HG03097 (cell line): ENCODE measurements at regions not wholly inside any gene's neighbourhood (a gene's known extent, or its start where the extent isn't known, plus 50 kb on each side); places are given as distances from the start of the nearest gene placed in this dataset.

Experiments
- ATAC-seq: cut with Tn5 transposase; IDR thresholded peaks from one replicate; pipeline ENCODE4 v1.9.1; 2021; ENCODE audit not compliant: unreplicated experiment, low FRiP score

DNA sequence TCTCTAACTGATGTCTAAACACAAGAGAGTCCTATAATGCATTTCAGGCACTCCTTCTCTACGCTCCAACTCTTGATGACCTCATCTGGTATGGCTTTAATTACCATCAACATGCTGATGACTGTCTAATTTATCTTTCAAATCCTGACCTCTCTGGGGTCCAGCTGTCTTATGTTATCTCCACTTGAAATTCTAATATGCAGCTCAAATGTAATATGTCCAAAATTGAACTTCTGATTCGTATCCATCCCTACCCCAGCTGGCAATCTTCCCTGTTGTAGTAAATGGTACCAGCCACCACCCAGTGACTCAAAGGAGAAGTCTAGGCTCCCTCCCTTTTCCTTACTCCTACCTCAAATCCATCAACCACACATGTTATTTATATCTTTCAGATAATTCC lies 288.0 kb upstream of the SLC10A2 start:
- no peak for ATAC-seq

DNA sequence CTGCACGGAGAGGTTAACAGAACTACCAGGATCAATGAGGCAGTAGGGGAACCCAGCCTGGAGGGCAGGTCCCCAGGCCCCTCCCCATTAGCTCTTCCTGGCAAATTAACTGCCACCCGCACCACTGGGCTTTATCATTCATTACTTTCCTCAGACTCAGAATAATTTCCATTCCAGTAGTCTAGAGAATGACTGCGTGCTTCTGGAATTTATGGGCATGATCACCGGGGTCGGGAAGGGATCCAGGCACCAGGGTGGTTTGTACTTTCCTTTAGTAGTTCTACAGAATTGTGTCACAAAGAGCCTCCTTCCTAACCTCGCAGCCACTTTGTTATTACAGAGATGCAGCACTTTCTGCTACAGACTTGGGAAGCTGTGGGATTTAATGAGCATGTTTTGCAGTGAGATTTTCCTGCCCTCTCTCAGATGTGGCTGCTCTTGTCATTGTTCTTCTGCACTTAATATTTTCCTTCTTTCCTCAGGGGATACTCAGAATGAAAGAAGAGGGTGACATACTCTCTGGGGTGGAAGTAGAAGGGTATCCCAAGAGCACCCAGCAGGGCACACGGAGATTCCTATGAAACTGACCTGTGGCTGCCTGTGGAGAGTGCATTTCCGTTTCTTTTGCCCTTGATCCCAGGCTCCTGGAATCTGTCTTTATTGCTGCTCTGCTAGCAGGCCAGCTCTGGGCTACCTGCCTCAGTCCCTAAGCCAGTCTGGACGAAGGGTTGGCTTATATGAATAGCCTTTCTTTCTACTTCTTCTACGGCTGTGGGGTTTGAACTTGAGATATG lies 285.0 kb upstream of the SLC10A2 start:
- ATAC-seq: no peak

DNA sequence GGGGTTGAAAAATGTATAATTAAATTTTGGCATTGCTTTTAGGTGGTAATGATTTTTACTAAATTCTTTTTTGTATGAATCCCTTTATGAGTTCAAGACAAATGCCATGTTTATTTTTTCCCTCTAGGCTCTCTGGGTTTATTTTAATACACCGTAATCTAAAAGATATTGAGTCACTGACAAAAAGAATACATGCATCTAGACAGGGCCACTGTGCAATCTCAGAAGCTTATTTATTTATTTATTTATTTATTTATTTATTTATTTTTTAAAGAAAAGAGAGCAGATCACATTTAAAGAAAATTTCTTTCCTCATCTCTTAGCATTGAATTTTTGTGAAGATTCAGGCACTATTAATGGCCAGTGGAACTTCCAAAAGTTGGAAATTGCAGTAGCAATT lies 283.9 kb upstream of the SLC10A2 start:
- ATAC-seq: no peak

DNA sequence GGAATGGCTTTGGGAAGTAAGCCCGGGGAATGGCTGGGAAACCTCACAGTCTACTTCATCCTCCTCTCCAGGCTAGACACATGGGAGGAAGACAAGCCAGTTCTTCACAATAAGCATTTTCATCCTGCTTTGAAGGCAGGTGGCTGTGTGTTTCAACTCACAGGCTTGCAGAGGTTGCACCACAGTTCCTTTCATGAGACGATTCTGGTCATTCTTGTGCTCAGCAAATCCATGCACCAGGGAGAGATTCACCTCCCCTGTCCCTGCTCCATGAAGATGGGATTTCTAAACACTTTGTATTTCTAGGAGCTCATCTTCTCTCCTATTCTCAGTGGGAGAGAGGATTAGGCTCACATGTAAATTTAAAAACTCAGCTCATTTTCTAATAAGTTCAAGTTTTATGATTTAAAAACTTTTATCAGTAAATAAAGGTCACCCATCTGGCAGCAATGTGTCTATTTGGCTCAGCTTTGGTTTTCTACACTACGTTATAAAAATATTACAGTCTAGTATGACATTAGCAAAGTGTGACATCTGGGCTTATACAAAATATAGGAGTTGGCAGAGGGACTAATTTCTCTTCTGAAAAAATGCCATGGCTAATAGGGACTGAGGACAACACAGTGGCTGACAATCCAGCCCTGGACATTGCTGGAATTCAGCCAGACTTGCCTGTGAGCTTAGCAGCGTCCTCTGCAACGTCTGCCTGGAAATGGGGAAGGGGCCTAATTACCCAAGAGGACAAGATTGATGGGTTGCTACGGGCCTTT lies 283.2 kb upstream of the SLC10A2 start:
- ATAC-seq: no peak

DNA sequence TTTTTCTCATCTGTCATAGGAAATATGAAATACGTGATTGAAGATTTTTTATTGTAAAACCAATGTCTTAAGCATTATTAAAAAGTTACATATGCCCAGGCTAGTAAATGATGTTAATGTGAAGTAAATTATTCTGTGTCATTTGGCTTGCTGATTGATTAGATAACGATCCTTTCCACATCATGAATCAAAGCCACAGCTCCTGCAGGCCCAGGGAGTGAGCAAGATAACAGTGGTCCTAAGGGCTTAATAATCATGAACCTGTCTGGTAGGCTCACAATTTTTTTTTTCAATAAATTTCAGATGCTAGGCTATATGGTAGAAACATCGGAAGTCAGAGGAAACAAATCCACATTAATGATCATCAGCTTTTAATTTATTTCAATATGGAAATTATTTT lies 269.0 kb upstream of the SLC10A2 start:
- no peak for ATAC-seq

DNA sequence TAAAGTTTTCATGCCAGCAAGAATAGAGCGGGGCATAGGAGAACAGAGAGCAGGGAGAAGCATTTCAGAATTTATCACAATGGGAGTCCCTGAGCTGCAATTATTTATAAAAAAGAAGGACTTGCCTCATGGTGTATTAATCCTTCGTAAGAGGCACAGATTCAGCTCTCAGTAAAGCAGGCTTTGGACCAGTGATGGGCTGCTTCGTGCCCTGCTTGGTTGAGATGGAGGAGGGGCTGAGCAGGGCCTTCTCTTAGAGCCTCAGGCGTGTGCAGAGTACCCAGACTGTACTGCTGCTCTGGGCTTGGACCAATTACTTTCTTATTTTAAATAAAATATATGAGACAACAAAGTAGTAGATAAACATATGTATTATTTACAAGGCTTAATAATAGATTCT lies 265.7 kb upstream of the SLC10A2 start:
- ATAC-seq: no peak

DNA sequence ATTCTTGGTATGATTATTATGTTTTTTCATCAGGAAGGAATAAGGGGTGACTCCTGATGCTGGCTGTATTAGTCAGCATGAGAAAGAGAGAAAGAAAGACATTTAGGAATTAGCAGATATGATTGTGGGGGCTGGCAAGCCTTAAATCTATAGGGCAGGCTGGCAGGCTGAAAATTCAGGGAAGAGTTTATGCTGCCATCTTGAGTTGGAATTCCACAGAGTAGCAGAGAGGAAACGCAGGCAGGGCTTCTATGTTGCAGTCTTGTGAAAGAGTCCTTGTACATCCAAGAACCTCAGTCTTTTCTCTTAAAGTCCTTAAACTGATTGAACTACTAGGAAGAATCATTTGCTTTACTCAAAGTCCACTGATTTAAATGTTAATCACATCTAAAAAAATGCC lies 262.7 kb upstream of the SLC10A2 start:
- ATAC-seq: no peak

DNA sequence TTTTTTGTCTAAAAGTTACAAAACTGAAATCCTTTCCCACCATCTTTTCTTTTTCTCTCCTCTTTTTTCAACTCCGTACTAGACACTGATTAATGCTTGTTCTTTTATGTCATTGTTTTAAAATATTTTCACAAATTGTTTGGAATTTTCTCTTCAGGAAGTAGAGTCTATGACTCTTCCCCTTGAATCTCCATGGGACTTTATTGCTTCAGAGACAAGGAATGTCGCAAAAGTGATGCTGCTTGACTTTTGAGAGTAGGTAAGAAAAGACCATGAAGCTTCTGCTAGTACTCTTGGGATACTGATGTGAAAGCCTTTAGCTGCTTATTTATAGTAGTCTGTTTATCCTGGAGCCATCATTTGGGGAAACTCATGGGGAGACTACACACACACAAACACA lies 260.1 kb upstream of the SLC10A2 start:
- ATAC-seq: no peak

DNA sequence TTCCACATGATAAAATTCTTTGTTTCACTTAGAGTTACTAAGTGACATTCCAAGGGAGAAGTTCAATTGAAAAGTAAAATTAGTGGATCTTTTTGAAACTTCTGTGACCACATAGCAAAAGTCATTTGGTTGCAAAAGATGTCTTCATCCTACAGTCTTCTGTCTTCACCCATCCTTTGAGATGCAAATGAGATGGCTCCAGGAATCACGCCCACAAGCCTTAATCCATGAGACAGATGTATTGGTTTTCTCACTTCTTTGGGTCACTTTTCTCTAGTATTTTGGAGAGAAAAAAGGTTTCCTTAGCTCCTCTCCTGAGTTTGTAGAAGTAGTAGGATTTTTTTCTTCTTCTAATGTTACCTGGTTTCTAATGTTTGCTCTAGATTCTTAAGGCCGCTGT lies 259.5 kb upstream of the SLC10A2 start:
- no peak for ATAC-seq

DNA sequence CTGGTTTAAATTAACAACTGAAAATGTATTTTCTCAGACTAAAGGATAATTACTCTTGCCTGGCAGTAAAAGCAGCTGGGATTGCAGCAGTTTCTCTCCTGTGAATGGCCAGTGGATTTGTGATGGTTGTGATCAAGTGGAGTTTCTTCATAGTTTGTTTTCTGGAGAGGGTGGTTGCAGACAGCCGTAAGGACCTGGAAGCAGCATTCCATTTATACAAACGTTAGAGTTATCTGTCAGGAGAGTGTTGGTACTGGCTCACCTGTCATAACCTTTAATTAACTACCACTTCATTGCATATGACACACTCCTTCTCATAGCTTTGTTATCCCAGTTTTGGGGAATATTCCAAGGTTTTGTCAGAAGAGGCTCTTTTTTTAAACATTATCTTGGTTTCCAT lies 258.4 kb upstream of the SLC10A2 start:
- no peak for ATAC-seq

DNA sequence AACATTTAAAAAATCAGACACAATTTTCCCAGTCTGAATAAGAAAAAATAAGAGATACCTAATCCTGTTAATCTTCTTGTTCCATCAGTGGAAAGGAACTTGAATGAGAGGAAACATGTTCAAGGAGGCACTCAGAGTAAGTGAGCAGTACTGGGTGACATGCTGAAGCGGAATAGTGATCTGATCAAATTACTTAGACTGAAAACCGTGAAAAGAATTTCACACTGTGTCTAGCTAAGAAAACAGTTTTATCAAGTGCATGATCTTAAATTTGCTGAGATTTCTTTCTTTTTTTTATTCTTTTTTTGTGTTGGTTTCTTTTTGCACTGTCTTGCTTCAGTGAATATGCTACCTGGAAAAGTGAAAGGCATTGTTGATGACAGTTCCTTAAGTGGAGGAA lies 249.5 kb upstream of the SLC10A2 start:
- ATAC-seq: no peak

DNA sequence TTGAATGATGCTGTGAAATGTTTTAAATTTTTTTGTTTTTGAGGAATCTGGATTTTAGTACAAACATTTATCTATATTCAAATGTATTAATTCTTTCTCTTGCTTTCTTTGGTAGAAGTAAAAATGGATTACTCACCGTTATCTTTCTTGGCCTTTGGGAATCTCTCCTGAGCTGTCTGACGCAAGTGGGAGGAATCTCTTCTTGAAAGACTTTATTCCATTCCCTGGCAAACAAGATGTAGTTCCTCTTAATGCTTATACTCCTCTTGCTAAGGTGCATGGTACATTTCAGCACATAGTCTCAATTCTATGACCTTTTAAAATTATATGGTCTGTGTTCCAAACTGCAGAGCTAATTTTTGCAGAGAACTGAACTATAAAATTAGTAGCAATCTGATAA lies 246.2 kb upstream of the SLC10A2 start:
- no peak for ATAC-seq

DNA sequence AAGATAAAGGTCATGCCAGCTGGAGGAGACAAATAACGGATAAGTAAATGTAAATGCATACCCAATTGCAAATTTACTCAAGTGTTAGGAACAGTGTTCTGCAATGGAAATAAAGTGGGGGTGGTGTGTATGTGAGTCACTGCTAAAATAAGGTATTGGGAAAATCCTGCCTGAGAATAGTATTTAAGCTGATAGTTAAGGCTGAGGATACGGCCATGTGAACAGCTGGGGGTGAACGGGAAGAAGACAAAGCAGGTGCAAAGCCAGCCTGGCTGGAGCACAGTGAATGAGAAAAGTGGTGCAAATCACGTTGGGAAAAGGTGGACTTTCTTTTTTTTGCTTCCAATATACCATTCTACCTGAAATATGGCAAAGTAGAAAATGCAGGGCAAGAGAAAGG lies 242.4 kb upstream of the SLC10A2 start:
- no peak for ATAC-seq

DNA sequence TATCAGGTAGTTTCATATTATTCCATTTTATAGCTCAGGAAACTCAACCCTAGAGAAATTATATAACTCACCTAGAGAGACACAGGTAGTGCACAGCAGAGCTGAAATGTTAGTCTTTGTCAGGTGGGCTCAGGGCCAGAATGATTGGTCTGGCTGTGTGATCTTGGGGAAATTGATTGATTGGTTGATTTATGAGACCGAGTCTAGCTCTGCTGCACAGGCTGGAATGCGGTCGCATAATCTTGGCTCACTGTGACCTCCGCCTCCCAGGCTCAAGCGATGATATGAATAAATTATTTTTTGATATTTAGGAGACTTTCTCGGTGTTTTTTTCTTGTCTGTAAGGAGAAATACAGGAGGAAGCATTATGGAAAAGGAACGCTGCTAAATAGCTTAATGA lies 239.9 kb upstream of the SLC10A2 start:
- ATAC-seq: no peak

DNA sequence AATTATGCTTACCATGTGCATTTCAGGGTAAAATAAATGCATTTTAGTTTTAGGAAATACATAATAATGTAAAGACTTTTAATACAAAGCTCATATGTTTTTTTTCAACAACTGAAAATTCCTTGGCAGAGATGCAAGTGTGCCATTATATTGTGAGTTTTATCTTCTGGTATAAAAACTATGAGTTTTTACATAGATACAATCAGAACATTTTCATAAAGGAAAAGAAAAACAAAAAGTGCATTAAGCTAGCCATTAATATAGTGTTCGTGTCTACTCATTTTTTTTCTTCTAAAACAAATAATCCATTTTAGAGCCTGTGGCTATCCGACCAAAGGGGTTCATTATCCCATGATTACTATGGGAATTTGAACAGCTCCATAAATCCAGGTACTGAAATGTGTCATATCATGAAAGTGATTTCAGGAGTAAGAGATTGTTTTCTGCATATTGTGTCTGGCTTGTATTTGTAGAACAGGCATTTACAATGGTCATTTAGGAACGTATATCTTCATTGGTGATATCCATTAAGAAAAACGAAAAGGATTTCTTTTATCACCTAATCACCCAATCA lies 236.9 kb upstream of the SLC10A2 start:
- ATAC-seq: no peak

DNA sequence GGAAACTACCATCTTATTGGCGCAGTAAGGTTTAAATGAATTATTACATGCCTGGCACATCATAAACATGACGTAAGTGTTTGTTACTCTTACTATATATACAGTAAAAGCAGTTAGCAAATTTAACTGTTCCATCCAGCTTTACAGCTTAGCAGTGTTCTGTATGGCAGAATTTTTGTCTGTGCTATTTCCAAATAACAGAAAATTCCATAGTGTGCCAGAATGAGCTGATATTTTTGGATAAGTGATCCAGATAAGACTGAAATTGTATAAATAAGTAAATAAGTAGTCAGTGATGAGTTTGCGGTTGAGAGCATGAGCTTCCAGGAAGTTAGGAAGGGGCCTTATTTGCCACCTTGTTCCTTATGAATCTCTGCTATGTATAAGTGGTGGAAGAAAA lies 236.5 kb upstream of the SLC10A2 start:
- ATAC-seq: no peak

DNA sequence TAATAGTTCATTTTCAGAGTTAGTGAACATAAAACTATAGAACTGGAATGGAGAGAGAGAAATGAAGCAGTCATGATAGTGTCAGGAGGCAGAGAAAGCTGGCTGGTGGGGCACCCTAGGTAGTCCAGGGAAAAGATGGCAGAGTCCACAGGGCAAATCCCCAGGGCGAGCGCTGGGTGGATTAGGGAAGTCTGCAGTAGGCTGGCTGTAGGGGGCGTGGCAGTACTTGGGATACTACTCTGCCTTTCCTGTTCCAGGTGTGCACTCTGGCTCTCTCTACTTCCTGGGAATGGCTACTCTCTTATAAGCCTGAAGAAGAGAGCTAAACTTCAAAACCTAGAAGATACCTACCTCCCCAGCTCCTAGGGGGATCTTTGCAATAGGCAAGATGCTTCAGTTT lies 232.9 kb upstream of the SLC10A2 start:
- ATAC-seq: no peak

DNA sequence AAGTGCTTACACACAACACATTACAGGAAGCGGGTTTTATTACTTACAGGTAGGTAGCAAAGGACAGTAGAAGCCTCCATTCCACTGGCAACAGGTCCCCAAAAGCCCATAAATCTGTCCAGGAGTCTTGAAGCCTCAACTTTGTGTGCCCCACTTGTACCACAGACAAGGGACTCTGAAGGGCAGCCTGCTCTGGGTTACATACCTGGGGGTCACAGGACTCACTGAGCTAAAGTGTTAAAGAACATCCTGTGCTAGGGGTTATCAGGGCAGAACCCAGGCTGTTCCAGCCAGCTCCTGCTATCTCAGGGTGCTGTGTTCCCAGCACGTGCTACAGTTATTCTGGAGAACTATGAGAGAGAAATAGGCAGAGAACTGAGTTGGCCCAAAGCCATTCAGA lies 230.9 kb upstream of the SLC10A2 start:
- ATAC-seq: no peak

DNA sequence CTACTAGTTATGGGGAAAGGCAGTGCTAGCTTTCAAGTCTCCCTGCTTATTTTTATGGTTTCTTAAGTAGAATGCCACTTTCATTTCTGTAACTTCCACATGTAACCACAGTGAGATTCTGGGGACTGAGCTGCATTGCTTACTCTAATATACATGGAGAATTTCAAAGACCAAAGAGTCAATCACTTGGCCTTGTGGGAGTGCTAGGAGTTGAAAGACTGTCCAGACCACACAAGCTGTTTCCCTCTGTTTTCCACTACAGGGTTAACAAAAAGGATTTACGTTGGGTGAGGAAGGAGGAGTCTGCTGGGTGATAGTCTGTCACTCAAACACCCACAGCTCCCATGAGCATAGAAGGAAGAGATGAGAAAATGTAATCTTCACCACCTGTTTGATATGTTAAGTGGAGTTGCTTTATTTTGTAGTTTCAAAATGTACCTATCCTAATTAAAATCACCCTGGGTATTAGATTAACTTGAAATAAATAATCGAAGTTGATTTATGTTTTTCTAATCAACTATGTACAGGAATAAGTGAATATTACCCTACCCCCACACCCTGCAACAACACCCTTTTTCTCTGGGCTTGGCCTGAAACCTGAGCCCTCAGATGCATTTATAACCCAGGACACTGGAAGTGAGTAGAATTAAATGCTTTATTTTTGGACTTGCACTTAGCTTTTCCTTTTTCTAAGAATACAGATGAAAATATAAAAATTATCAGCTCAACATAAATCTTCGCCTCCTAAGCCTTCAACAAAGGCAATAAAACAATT lies 225.8 kb upstream of the SLC10A2 start:
- ATAC-seq: no peak

DNA sequence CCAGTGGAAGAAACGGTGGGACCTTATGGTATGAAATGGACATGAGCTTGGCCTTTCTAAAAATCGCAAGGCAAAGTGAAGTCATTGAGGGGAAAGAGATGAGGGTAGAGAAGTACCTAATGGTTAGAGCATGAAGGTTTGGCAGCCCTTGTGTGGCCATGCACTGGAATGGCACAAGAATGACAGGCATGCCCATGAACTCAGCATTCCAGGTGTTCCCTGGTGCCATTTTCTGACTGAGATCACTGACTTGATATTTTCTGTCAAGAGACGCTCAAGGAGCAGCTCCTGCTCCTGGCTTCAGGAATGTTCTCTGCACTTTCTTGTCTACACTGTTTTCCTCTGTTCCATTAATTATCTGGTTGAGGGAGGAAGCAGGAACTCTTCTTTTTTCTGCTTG lies 225.0 kb upstream of the SLC10A2 start:
- no peak for ATAC-seq

DNA sequence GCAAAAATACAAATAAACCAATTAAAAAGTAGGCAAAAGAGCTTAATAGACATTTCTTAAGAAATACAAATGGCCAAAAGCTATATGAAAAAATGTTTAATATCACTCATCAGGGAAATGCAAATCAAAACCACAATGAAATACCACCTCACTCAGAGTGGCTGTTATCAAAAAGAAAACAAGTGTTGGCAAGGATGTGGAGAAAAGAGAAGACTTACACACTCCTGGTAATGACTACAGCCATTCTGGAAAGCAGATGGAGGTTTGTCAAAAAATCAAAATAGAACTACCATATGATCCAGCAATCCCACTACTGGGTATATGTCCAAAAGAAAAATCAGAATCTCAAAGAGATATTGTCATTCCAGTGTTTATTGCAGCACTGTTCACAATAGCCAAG lies 223.5 kb upstream of the SLC10A2 start:
- ATAC-seq: no peak
